ENCODE measurements at regions not wholly inside any gene's neighbourhood (a gene's known extent, or its start where the extent isn't known, plus 50 kb on each side); places are given as distances from the start of the nearest gene placed in this dataset.
"Not testable (repeated sequence)": the region's sequence is repeated elsewhere in the genome, so short reads cannot be mapped to it uniquely, and the experiment has no call there.

GRCh38 chr16:16614484-16614883 is 235.5 kb downstream of the NPIPA7 start:
- not testable (repeated sequence) for H3K27me3 ChIP-seq (ENCODE audit: control insufficient read depth in 2 of 2, insufficient read depth in 2 of 2, low read length in 2 of 2); H3K9ac ChIP-seq (ENCODE audit: low read depth in 1 of 2, low read length in 2 of 2); H3K36me3 ChIP-seq (ENCODE audit: control insufficient read depth in 2 of 2, insufficient read depth in 2 of 2, low read length in 2 of 2); H3K4me1 ChIP-seq (ENCODE audit: control insufficient read depth in 2 of 2, insufficient read depth in 2 of 2, low read length in 2 of 2); H3K4me3 ChIP-seq (ENCODE audit: low read length in 2 of 2); H3K9me3 ChIP-seq (ENCODE audit: control insufficient read depth in 2 of 2, low read length in 2 of 2); H3K27ac ChIP-seq (ENCODE audit: low read depth in 2 of 2, low read length in 2 of 2)

DNA sequence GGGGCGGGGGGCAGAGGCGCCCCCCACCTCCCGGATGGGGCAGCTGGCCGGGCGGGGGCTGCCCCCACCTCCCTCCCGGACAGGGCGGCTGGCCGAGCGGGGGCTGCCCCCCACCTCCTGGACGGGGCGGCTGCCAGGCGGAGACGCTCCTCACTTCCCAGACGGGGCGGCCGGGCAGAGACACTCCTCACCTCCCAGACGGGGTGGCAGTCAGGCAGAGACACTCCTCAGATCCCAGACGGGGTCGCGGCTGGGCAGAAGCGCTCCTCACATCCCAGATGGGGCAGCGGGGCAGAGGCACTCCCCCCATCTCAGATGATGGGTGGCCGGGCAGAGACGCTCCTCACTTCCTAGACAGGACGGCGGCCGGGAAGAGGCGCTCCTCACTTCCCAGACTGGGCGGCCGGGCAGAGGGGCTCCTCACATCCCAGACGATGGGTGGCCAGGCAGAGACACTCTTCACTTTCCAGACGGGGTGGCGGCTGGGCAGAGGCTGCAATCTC is 240.1 kb downstream of the NPIPA7 start:
- H3K36me3 ChIP-seq (ENCODE audit: control insufficient read depth in 2 of 2, insufficient read depth in 2 of 2, low read length in 2 of 2); H3K9me3 ChIP-seq (ENCODE audit: control insufficient read depth in 2 of 2, low read length in 2 of 2); H3K9ac ChIP-seq (ENCODE audit: low read depth in 1 of 2, low read length in 2 of 2); H3K4me3 ChIP-seq (ENCODE audit: low read length in 2 of 2); H3K4me1 ChIP-seq (ENCODE audit: control insufficient read depth in 2 of 2, insufficient read depth in 2 of 2, low read length in 2 of 2); H3K27ac ChIP-seq (ENCODE audit: low read depth in 2 of 2, low read length in 2 of 2); H3K27me3 ChIP-seq (ENCODE audit: control insufficient read depth in 2 of 2, insufficient read depth in 2 of 2, low read length in 2 of 2): not testable (repeated sequence)

DNA sequence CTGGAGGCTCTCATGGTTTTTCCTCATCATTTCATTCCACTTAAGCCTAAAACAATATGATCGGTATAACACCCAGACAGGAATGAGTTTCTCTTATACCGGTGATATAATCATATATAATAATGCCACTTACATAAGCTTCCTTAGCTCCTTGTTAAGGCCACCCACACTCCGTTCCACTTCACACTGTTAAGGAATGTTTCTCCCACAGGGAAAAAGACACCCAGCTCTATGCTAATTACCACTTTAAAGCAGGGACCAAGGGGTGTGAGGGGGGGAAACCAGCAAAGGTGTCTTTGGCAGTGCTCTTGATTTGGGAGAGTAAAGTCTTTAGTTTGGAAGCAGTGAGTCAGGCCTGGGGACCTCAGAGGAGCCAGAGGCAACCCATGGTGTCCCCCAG is 245.4 kb downstream of the NPIPA7 start:
- H3K9ac ChIP-seq (ENCODE audit: low read depth in 1 of 2, low read length in 2 of 2); H3K4me3 ChIP-seq (ENCODE audit: low read length in 2 of 2); H3K9me3 ChIP-seq (ENCODE audit: control insufficient read depth in 2 of 2, low read length in 2 of 2); H3K36me3 ChIP-seq (ENCODE audit: control insufficient read depth in 2 of 2, insufficient read depth in 2 of 2, low read length in 2 of 2); H3K27me3 ChIP-seq (ENCODE audit: control insufficient read depth in 2 of 2, insufficient read depth in 2 of 2, low read length in 2 of 2); H3K27ac ChIP-seq (ENCODE audit: low read depth in 2 of 2, low read length in 2 of 2); H3K4me1 ChIP-seq (ENCODE audit: control insufficient read depth in 2 of 2, insufficient read depth in 2 of 2, low read length in 2 of 2): not testable (repeated sequence)

- H3K4me3 ChIP-seq (ENCODE audit: low read length in 2 of 2); H3K9me3 ChIP-seq (ENCODE audit: control insufficient read depth in 2 of 2, low read length in 2 of 2); H3K4me1 ChIP-seq (ENCODE audit: control insufficient read depth in 2 of 2, insufficient read depth in 2 of 2, low read length in 2 of 2); H3K36me3 ChIP-seq (ENCODE audit: control insufficient read depth in 2 of 2, insufficient read depth in 2 of 2, low read length in 2 of 2); H3K27ac ChIP-seq (ENCODE audit: low read depth in 2 of 2, low read length in 2 of 2); H3K9ac ChIP-seq (ENCODE audit: low read depth in 1 of 2, low read length in 2 of 2); H3K27me3 ChIP-seq (ENCODE audit: control insufficient read depth in 2 of 2, insufficient read depth in 2 of 2, low read length in 2 of 2): not testable (repeated sequence)
These were observed 246.2 kb downstream of the NPIPA7 start for GRCh38 chr16:16625140-16625539.

DNA sequence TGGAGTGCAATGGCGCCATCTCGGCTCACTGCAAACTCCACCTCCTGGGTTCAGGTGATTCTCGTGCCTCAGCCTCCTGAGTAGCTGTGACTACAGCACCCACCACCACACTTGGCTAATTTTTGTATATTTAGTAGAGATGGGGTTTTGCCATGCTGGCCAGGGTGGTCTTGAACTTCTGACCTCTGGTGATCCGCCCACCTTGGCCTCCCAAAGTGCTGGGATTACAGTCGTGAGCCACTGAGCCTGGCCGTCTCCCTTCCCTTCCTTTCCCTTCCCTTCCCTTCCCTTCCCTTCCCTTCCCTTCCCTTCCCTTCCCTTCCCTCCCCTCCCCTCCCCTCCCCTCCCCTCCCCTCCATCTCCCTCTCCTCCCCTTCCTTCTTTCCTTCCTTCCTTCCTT is 248.9 kb downstream of the NPIPA7 start:
- H3K4me3 ChIP-seq (ENCODE audit: low read length in 2 of 2); H3K9me3 ChIP-seq (ENCODE audit: control insufficient read depth in 2 of 2, low read length in 2 of 2); H3K27me3 ChIP-seq (ENCODE audit: control insufficient read depth in 2 of 2, insufficient read depth in 2 of 2, low read length in 2 of 2): not testable (repeated sequence)

GRCh38 chr16:16638231-16638630 is 259.3 kb downstream of the NPIPA7 start:
- H3K9me3 ChIP-seq (ENCODE audit: control insufficient read depth in 2 of 2, low read length in 2 of 2); H3K4me3 ChIP-seq (ENCODE audit: low read length in 2 of 2); H3K27ac ChIP-seq (ENCODE audit: low read depth in 2 of 2, low read length in 2 of 2); H3K4me1 ChIP-seq (ENCODE audit: control insufficient read depth in 2 of 2, insufficient read depth in 2 of 2, low read length in 2 of 2); H3K9ac ChIP-seq (ENCODE audit: low read depth in 1 of 2, low read length in 2 of 2); H3K27me3 ChIP-seq (ENCODE audit: control insufficient read depth in 2 of 2, insufficient read depth in 2 of 2, low read length in 2 of 2); H3K36me3 ChIP-seq (ENCODE audit: control insufficient read depth in 2 of 2, insufficient read depth in 2 of 2, low read length in 2 of 2): not testable (repeated sequence)

More for the DNA sequence above, 248.9 kb downstream of the NPIPA7 start:
- H3K4me1 ChIP-seq (ENCODE audit: control insufficient read depth in 2 of 2, insufficient read depth in 2 of 2, low read length in 2 of 2); H3K9ac ChIP-seq (ENCODE audit: low read depth in 1 of 2, low read length in 2 of 2); H3K27ac ChIP-seq (ENCODE audit: low read depth in 2 of 2, low read length in 2 of 2); H3K36me3 ChIP-seq (ENCODE audit: control insufficient read depth in 2 of 2, insufficient read depth in 2 of 2, low read length in 2 of 2): not testable (repeated sequence)

DNA sequence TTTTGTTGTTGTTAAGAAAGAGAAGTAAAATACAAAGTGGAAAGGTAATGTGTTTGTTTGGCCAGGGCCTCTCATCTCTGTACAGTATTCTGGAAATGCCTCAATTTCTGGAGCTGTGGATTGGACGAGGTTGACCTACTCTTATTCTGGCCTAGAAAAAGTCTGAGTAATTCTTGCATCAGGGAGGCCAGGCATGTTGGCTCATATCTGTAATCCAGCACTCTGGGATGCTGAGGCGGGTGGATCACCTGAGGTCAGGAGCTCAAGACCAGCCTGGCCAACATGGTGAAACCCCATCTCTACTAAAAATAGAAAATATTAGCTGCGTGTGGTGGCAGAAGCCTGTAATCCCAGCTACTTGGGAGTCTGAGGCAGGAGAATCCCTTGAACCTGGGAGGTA is 259.8 kb downstream of the NPIPA7 start:
- not testable (repeated sequence) for H3K36me3 ChIP-seq (ENCODE audit: control insufficient read depth in 2 of 2, insufficient read depth in 2 of 2, low read length in 2 of 2); H3K4me1 ChIP-seq (ENCODE audit: control insufficient read depth in 2 of 2, insufficient read depth in 2 of 2, low read length in 2 of 2); H3K9me3 ChIP-seq (ENCODE audit: control insufficient read depth in 2 of 2, low read length in 2 of 2); H3K27ac ChIP-seq (ENCODE audit: low read depth in 2 of 2, low read length in 2 of 2); H3K27me3 ChIP-seq (ENCODE audit: control insufficient read depth in 2 of 2, insufficient read depth in 2 of 2, low read length in 2 of 2); H3K9ac ChIP-seq (ENCODE audit: low read depth in 1 of 2, low read length in 2 of 2); H3K4me3 ChIP-seq (ENCODE audit: low read length in 2 of 2)

DNA sequence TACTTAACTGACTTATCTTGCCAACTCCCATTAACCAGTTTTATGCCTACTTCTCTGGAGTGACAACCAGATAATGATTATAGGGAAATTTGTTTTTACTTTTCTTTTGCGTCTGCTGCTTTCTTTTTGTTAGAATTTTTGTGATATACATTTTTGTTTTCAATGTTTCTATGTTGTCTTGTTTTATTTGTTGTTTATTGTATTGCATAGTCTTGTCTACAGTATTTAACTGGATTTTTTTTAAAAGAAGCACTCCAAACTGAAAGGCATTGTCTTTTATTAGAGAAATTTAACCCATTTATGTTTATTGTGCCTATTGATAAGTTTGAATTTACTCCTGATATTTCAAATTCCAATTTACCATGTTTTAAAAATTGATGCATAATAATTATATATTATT is 264.9 kb downstream of the NPIPA7 start:
- not testable (repeated sequence) for H3K4me3 ChIP-seq (ENCODE audit: low read length in 2 of 2); H3K9me3 ChIP-seq (ENCODE audit: control insufficient read depth in 2 of 2, low read length in 2 of 2); H3K27me3 ChIP-seq (ENCODE audit: control insufficient read depth in 2 of 2, insufficient read depth in 2 of 2, low read length in 2 of 2); H3K36me3 ChIP-seq (ENCODE audit: control insufficient read depth in 2 of 2, insufficient read depth in 2 of 2, low read length in 2 of 2); H3K27ac ChIP-seq (ENCODE audit: low read depth in 2 of 2, low read length in 2 of 2); H3K4me1 ChIP-seq (ENCODE audit: control insufficient read depth in 2 of 2, insufficient read depth in 2 of 2, low read length in 2 of 2); H3K9ac ChIP-seq (ENCODE audit: low read depth in 1 of 2, low read length in 2 of 2)

- not testable (repeated sequence) for H3K36me3 ChIP-seq (ENCODE audit: control insufficient read depth in 2 of 2, insufficient read depth in 2 of 2, low read length in 2 of 2); H3K27me3 ChIP-seq (ENCODE audit: control insufficient read depth in 2 of 2, insufficient read depth in 2 of 2, low read length in 2 of 2); H3K4me1 ChIP-seq (ENCODE audit: control insufficient read depth in 2 of 2, insufficient read depth in 2 of 2, low read length in 2 of 2); H3K27ac ChIP-seq (ENCODE audit: low read depth in 2 of 2, low read length in 2 of 2); H3K4me3 ChIP-seq (ENCODE audit: low read length in 2 of 2); H3K9me3 ChIP-seq (ENCODE audit: control insufficient read depth in 2 of 2, low read length in 2 of 2); H3K9ac ChIP-seq (ENCODE audit: low read depth in 1 of 2, low read length in 2 of 2)
These were observed 269.1 kb downstream of the NPIPA7 start for GRCh38 chr16:16648002-16648401.

DNA sequence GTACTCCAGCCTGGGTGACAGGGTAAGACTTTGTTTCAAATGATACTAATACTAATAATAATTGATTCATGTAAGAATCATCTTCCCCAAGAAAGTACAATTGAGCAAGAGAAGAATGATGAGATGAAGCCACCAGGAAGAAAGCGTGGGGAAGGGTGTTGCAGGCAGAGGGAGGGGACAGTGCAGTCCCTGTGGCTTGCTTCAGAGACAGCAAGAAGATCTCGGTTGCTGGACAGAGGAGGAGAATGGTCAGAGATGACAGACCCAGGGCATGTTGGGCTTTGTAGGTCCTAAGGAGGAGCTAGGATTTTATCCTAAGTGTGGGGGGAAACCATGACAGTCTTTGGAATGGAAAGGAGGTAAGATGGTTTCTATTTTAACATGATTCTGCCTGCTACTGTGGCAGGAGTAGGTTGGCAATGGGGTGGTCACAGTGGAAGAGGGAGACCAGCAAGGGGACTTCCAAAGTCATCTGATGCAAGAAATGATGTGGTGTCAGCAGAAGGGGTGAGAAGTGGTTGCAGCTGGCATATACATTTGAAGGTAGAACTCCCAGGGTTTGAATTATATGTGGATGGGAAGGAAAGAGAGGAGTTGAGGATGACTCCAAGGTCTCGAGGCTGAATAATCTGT is 293.4 kb downstream of the NPIPA7 start:
- H3K4me1 ChIP-seq (ENCODE audit: control insufficient read depth in 2 of 2, insufficient read depth in 2 of 2, low read length in 2 of 2); H3K9ac ChIP-seq (ENCODE audit: low read depth in 1 of 2, low read length in 2 of 2); H3K27me3 ChIP-seq (ENCODE audit: control insufficient read depth in 2 of 2, insufficient read depth in 2 of 2, low read length in 2 of 2); H3K36me3 ChIP-seq (ENCODE audit: control insufficient read depth in 2 of 2, insufficient read depth in 2 of 2, low read length in 2 of 2); H3K9me3 ChIP-seq (ENCODE audit: control insufficient read depth in 2 of 2, low read length in 2 of 2); H3K27ac ChIP-seq (ENCODE audit: low read depth in 2 of 2, low read length in 2 of 2); H3K4me3 ChIP-seq (ENCODE audit: low read length in 2 of 2): not testable (repeated sequence)

- H3K36me3 ChIP-seq (ENCODE audit: control insufficient read depth in 2 of 2, insufficient read depth in 2 of 2, low read length in 2 of 2); H3K27ac ChIP-seq (ENCODE audit: low read depth in 2 of 2, low read length in 2 of 2); H3K4me3 ChIP-seq (ENCODE audit: low read length in 2 of 2); H3K27me3 ChIP-seq (ENCODE audit: control insufficient read depth in 2 of 2, insufficient read depth in 2 of 2, low read length in 2 of 2); H3K9me3 ChIP-seq (ENCODE audit: control insufficient read depth in 2 of 2, low read length in 2 of 2); H3K9ac ChIP-seq (ENCODE audit: low read depth in 1 of 2, low read length in 2 of 2); H3K4me1 ChIP-seq (ENCODE audit: control insufficient read depth in 2 of 2, insufficient read depth in 2 of 2, low read length in 2 of 2): not testable (repeated sequence)
These were observed 295.9 kb downstream of the NPIPA7 start for GRCh38 chr16:16674820-16675219.
